IMR-90 (cell line): ENCODE measurements at regions not wholly inside any gene's neighbourhood (a gene's known extent, or its start where the extent isn't known, plus 50 kb on each side); places are given as distances from the start of the nearest gene placed in this dataset.

ENCODE experiments used
- ATAC-seq: fragments of 200-7000 bp; cut with Tn5 transposase; 2 replicates; pipeline ENCODE4 v1.9.1; 2020; ENCODE audit warnings: low read depth, mild to moderate bottlenecking, moderate library complexity
- BruUV-seq: library from RNA; stranded (reverse); fragments of 400-500 nt; replicated peaks from 2 replicates; lab custom pipeline; 2021; lab: Mats Ljungman, UMichigan
- CTCF ChIA-PET: fragments of 300-600 bp; formaldehyde crosslinking; extraction: SDS; loops from one replicate; lab custom pipeline; 2021; ENCODE audit warnings: antibody characterized with exemption; lab: Yijun Ruan, JAX
- POLR2A ChIA-PET: fragments of 300-600 bp; sonication (Branson Sonifier 250); formaldehyde crosslinking; loops from one replicate; lab custom pipeline; 2022; ENCODE audit warnings: antibody characterized with exemption; ENCODE audit not compliant: unreplicated experiment; lab: Charles Lee
- DNase-seq: peaks from one replicate; pipeline ENCODE4 v3.0.0; 2013
- H2AFZ ChIP-seq: replicated peaks from 2 replicates; pipeline ENCODE3; 2013; ENCODE audit warnings: low read length, mild to moderate bottlenecking; ENCODE audit not compliant: poor library complexity
- H2AK5ac ChIP-seq: 2 replicates; pipeline ENCODE4 v1.6.1; 2013; ENCODE audit warnings: low read depth, low read length, inconsistent platforms
- H2AK9ac ChIP-seq: replicated peaks from 2 replicates; pipeline ENCODE3; 2013; ENCODE audit warnings: mild to moderate bottlenecking, low read depth, low read length, moderate library complexity; ENCODE audit not compliant: poor library complexity
- H2BK120ac ChIP-seq: 2 replicates; pipeline ENCODE4 v1.6.1; 2013; ENCODE audit warnings: low read depth, low read length, inconsistent platforms
- H2BK15ac ChIP-seq: 3 replicates; pipeline ENCODE4 v1.6.1; 2013; ENCODE audit warnings: low read depth, low read length, inconsistent platforms
- H2BK20ac ChIP-seq: 2 replicates; pipeline ENCODE4 v1.6.1; 2013; ENCODE audit warnings: low read depth, mild to moderate bottlenecking, inconsistent platforms, low read length, moderate library complexity
- H2BK5ac ChIP-seq: 2 replicates; pipeline ENCODE4 v1.6.1; 2013; ENCODE audit warnings: mild to moderate bottlenecking, low read depth, low read length, inconsistent platforms; ENCODE audit not compliant: poor library complexity, severe bottlenecking
- H3K14ac ChIP-seq: replicated peaks from 2 replicates; pipeline ENCODE4 v1.6.1; 2013; ENCODE audit warnings: low read depth, low read length, inconsistent platforms
- H3K18ac ChIP-seq: 2 replicates; pipeline ENCODE4 v1.6.1; 2013; ENCODE audit warnings: low read depth, low read length, control low read depth
- H3K23ac ChIP-seq: 2 replicates; pipeline ENCODE4 v1.6.1; 2013; ENCODE audit warnings: low read depth, low read length, inconsistent platforms
- H3K27ac ChIP-seq: 2 replicates; pipeline ENCODE4 v1.5.1; 2013; ENCODE audit warnings: mild to moderate bottlenecking, control low read depth, low read length; ENCODE audit not compliant: insufficient read depth
- H3K27me3 ChIP-seq: 2 replicates; pipeline ENCODE4 v1.6.1; 2013; ENCODE audit warnings: low read length; ENCODE audit not compliant: control insufficient read depth, insufficient read depth
- H3K36me3 ChIP-seq: 2 replicates; pipeline ENCODE4 v1.6.1; 2013; ENCODE audit warnings: low read length, mixed read lengths; ENCODE audit not compliant: control insufficient read depth, insufficient read depth
- H3K4ac ChIP-seq: 2 replicates; pipeline ENCODE4 v1.6.1; 2013; ENCODE audit warnings: low read depth, low read length, inconsistent platforms
- H3K4me1 ChIP-seq: 2 replicates; pipeline ENCODE4 v1.6.1; 2013; ENCODE audit warnings: low read length, mixed read lengths; ENCODE audit not compliant: control insufficient read depth, insufficient read depth
- H3K4me2 ChIP-seq: 2 replicates; pipeline ENCODE4 v1.6.1; 2013; ENCODE audit warnings: low read depth, mild to moderate bottlenecking, control low read depth, low read length, moderate library complexity
- H3K4me3 ChIP-seq: 2 replicates; pipeline ENCODE4 v1.5.1; 2013; ENCODE audit warnings: low read depth, mild to moderate bottlenecking, control low read depth, low read length, moderate library complexity; ENCODE audit not compliant: insufficient read depth
- H3K56ac ChIP-seq: 2 replicates; pipeline ENCODE4 v1.6.1; 2013; ENCODE audit warnings: low read length, inconsistent platforms; ENCODE audit not compliant: insufficient read depth; ENCODE audit errors: extremely low read depth
- H3K79me1 ChIP-seq, 2 experiments: 2 replicates each; pipeline ENCODE4 v1.6.1; 2013; ENCODE audit warnings: low read length in 2 of 2, inconsistent platforms in 1 of 2, low read depth in 1 of 2
- H3K9ac ChIP-seq: 2 replicates; pipeline ENCODE4 v1.6.1; 2013; ENCODE audit warnings: low read depth, low read length, control low read depth
- H3K9me1 ChIP-seq: 2 replicates; pipeline ENCODE4 v1.6.1; 2013; ENCODE audit warnings: low read length, inconsistent platforms; ENCODE audit not compliant: insufficient read depth
- H3K9me3 ChIP-seq: 2 replicates; pipeline ENCODE4 v1.6.1; 2013; ENCODE audit warnings: low read length; ENCODE audit not compliant: control insufficient read depth, insufficient read depth
- H4K20me1 ChIP-seq: 2 replicates; pipeline ENCODE4 v1.6.1; 2013; ENCODE audit warnings: low read length, inconsistent platforms; ENCODE audit not compliant: insufficient read depth
- H4K5ac ChIP-seq: 2 replicates; pipeline ENCODE4 v1.6.1; 2013; ENCODE audit warnings: mild to moderate bottlenecking, low read depth, low read length, control low read depth
- H4K8ac ChIP-seq, 2 experiments: 2 replicates each; pipeline ENCODE4 v1.6.1; 2013; ENCODE audit warnings: low read depth in 2 of 2, low read length in 2 of 2, control low read depth in 1 of 2, inconsistent platforms in 1 of 2
- H4K91ac ChIP-seq: 2 replicates; pipeline ENCODE4 v1.6.1; 2013; ENCODE audit warnings: low read depth, low read length, inconsistent platforms; ENCODE audit not compliant: insufficient read depth
- BHLHE40 ChIP-seq: fragments of 150-350 bp; IDR thresholded peaks from 2 replicates; pipeline ENCODE4 v1.6.1; 2016; ENCODE audit warnings: mild to moderate bottlenecking, low read depth, low read length
- CEBPB ChIP-seq: IDR thresholded peaks from 2 replicates; pipeline ENCODE4 v1.6.1; 2012; ENCODE audit warnings: low read depth, low read length, improper control_type of control experiment
- FOS ChIP-seq: fragments of 150-350 bp; IDR thresholded peaks from 2 replicates; pipeline ENCODE4 v1.6.1; 2016; ENCODE audit warnings: low read depth, low read length
- MAFK ChIP-seq: IDR thresholded peaks from 2 replicates; pipeline ENCODE4 v1.6.1; 2012; ENCODE audit warnings: low read depth, low read length, improper control_type of control experiment
- MXI1 ChIP-seq: IDR thresholded peaks from 2 replicates; pipeline ENCODE4 v1.6.1; 2012; ENCODE audit warnings: low read depth, mild to moderate bottlenecking, low read length, moderate library complexity, borderline replicate concordance
- NFE2L2 ChIP-seq: fragments of 150-350 bp; IDR thresholded peaks from 2 replicates; pipeline ENCODE4 v1.6.1; 2016; ENCODE audit warnings: low read depth, mild to moderate bottlenecking, low read length
- RAD21 ChIP-seq: IDR thresholded peaks from 2 replicates; pipeline ENCODE4 v1.6.1; 2012; ENCODE audit warnings: low read length, improper control_type of control experiment
- RCOR1 ChIP-seq: IDR thresholded peaks from 2 replicates; pipeline ENCODE4 v1.6.1; 2012; ENCODE audit warnings: mild to moderate bottlenecking, low read length, improper control_type of control experiment; ENCODE audit not compliant: insufficient replicate concordance
- RFX5 ChIP-seq: IDR thresholded peaks from 2 replicates; pipeline ENCODE4 v1.8.0; 2012; ENCODE audit warnings: low read depth, mild to moderate bottlenecking, low read length, moderate library complexity
- dilution Hi-C: fragments of 300-500 bp; cut with HindIII; formaldehyde crosslinking; loops from one replicate; pipeline ENCODE4 v1.14.3; 2018; ENCODE audit warnings: low sequenced_read_pairs; ENCODE audit not compliant: unreplicated experiment
- in situ Hi-C: fragments of 300-500 bp; cut with MboI; formaldehyde crosslinking; loops from 3 replicates; pipeline ENCODE4 v1.14.3; 2019; ENCODE audit warnings: low sequenced_read_pairs, inconsistent platforms, mixed read lengths
- intact Hi-C: fragments of 100-400 bp; cut with micrococcal nuclease; formaldehyde crosslinking; loops from 2 replicates; pipeline ENCODE4 v1.10.0; 2022
- TF ChIP-seq, protein P1 (sequence below): conservative IDR thresholded peaks from 2 replicates; pipeline ENCODE4 v1.5.1; 2012; ENCODE audit warnings: mild to moderate bottlenecking, low read depth, low read length, improper control_type of control experiment
- TF ChIP-seq, protein P2 (sequence below): fragments of 150-350 bp; IDR thresholded peaks from 2 replicates; pipeline ENCODE4 v1.6.1; 2017; ENCODE audit warnings: mild to moderate bottlenecking, antibody characterized with exemption, low read length, low read depth
- TF ChIP-seq, protein P3 (sequence below): fragments of 150-350 bp; IDR thresholded peaks from 2 replicates; pipeline ENCODE4 v1.6.1; 2016; ENCODE audit warnings: low read depth, mild to moderate bottlenecking, low read length, moderate library complexity, borderline replicate concordance

DNA sequence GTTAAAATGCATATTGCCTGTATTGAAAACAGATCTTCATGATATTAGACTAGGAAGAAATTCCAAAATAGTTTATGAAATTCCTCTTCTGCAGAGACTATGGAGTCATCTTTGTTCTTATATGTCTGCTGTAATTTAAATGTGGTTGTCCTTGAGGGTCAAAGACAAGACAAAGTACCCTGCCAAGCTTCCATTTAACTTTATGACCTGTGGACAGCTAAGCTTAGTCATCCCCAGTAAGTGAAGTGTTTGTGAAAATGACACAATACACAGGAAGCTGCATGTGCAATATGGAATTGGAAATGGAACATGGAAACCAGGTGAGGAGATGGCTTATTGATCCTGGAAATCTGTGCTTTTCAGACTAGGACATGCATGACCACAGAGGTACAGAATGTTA, 68.5 kb upstream of the GBE1 start:
- H3K14ac ChIP-seq = no peak overlapping the region
- H2BK15ac ChIP-seq = no peak overlapping the region
- H3K4me2 ChIP-seq = no peak overlapping the region
- in situ Hi-C loops (no loop called here), intact Hi-C loops (no loop called here), dilution Hi-C loops (no loop called here)
- no peaks in the 10 kb centered on the region for H3K9me1 ChIP-seq
- no peak overlapping the region for H3K18ac ChIP-seq
- no peak overlapping the region for H3K9ac ChIP-seq
- DNase-seq (no peak), ATAC-seq (no peak)
- CTCF ChIA-PET = no interaction called here
- no peak overlapping the region for H3K23ac ChIP-seq
- no peaks in the 10 kb centered on the region for H3K27me3 ChIP-seq
- no peaks in the 10 kb centered on the region for H3K4me1 ChIP-seq
- H2AK5ac ChIP-seq = no peak overlapping the region
- H2AK9ac ChIP-seq = no peak overlapping the region
- H3K27ac ChIP-seq = no peak overlapping the region
- no peak overlapping the region for H3K4ac ChIP-seq
- H3K36me3 ChIP-seq = no peaks in the 10 kb centered on the region
- POLR2A ChIA-PET = no interaction called here
- no peaks in the 10 kb centered on the region for H3K9me3 ChIP-seq
- H4K20me1 ChIP-seq = no peaks in the 10 kb centered on the region
- TF ChIP-seq RAD21 (no peak), RCOR1 (no peak), MAFK (no peak), NFE2L2 (no peak), FOS (no peak), CEBPB (no peak), RFX5 (no peak), BHLHE40 (no peak), MXI1 (no peak)
- TF ChIP-seq, protein P1, sequence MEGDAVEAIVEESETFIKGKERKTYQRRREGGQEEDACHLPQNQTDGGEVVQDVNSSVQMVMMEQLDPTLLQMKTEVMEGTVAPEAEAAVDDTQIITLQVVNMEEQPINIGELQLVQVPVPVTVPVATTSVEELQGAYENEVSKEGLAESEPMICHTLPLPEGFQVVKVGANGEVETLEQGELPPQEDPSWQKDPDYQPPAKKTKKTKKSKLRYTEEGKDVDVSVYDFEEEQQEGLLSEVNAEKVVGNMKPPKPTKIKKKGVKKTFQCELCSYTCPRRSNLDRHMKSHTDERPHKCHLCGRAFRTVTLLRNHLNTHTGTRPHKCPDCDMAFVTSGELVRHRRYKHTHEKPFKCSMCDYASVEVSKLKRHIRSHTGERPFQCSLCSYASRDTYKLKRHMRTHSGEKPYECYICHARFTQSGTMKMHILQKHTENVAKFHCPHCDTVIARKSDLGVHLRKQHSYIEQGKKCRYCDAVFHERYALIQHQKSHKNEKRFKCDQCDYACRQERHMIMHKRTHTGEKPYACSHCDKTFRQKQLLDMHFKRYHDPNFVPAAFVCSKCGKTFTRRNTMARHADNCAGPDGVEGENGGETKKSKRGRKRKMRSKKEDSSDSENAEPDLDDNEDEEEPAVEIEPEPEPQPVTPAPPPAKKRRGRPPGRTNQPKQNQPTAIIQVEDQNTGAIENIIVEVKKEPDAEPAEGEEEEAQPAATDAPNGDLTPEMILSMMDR = no peak
- TF ChIP-seq, protein P2, sequence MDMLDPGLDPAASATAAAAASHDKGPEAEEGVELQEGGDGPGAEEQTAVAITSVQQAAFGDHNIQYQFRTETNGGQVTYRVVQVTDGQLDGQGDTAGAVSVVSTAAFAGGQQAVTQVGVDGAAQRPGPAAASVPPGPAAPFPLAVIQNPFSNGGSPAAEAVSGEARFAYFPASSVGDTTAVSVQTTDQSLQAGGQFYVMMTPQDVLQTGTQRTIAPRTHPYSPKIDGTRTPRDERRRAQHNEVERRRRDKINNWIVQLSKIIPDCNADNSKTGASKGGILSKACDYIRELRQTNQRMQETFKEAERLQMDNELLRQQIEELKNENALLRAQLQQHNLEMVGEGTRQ = no peak
- TF ChIP-seq, protein P3, sequence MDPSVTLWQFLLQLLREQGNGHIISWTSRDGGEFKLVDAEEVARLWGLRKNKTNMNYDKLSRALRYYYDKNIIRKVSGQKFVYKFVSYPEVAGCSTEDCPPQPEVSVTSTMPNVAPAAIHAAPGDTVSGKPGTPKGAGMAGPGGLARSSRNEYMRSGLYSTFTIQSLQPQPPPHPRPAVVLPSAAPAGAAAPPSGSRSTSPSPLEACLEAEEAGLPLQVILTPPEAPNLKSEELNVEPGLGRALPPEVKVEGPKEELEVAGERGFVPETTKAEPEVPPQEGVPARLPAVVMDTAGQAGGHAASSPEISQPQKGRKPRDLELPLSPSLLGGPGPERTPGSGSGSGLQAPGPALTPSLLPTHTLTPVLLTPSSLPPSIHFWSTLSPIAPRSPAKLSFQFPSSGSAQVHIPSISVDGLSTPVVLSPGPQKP = no peak
- no peak overlapping the region for H4K5ac ChIP-seq
- H4K8ac ChIP-seq = no peak overlapping the region
- no peak overlapping the region for H2BK20ac ChIP-seq
- no peak overlapping the region for H4K91ac ChIP-seq
- BruUV-seq = no TSS peak
- no peak overlapping the region for H3K56ac ChIP-seq
- no peak overlapping the region for H2BK5ac ChIP-seq
- no peak overlapping the region for H2BK120ac ChIP-seq
- H3K79me1 ChIP-seq = no peaks in the 10 kb centered on the region
- H3K4me3 ChIP-seq = no peak overlapping the region
- H2AFZ ChIP-seq = no peak overlapping the region
